Fibroblast of lung (primary cell): ENCODE measurements at regions not wholly inside any gene's neighbourhood (a gene's known extent, or its start where the extent isn't known, plus 50 kb on each side); places are given as distances from the start of the nearest gene placed in this dataset.

ENCODE experiments used
- EZH2 ChIP-seq: IDR thresholded peaks from 2 replicates; pipeline ENCODE4 v1.5.1; 2012; ENCODE audit warnings: low read length, control low read depth, mild to moderate bottlenecking; ENCODE audit errors: missing control alignments
- TF ChIP-seq, protein P1 (sequence below), 2 donors: IDR thresholded peaks in 1 of 2; conservative IDR thresholded peaks in 1 of 2; 1 replicate in 1 of 2; 2 replicates in 1 of 2; pipeline ENCODE4 v1.5.1; 2011 to 2012; ENCODE audit warnings: low read length in 2 of 2, control low read depth in 1 of 2, inconsistent platforms in 1 of 2, low read depth in 1 of 2, mild to moderate bottlenecking in 1 of 2

DNA sequence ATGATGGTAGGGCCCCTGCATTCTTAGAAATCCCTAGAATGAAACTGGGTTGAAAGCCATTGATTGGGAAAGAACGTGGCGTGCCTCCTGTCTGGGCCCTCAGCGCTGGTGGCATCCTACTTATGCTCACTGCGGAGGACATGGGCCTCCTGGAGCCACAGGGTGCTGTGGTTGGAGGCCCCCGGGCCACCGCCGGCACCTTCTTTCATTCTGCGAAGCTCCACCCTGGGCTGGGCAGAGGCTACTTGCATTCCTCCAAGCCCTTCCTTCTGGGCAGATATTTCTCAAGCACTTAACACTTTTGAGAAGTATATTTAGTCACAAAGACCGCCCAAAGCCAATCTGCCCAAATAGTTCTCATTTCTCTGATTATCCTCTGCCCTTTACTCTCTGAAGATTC lies 311.9 kb downstream of the MYCN start:
- TF ChIP-seq, protein P1, sequence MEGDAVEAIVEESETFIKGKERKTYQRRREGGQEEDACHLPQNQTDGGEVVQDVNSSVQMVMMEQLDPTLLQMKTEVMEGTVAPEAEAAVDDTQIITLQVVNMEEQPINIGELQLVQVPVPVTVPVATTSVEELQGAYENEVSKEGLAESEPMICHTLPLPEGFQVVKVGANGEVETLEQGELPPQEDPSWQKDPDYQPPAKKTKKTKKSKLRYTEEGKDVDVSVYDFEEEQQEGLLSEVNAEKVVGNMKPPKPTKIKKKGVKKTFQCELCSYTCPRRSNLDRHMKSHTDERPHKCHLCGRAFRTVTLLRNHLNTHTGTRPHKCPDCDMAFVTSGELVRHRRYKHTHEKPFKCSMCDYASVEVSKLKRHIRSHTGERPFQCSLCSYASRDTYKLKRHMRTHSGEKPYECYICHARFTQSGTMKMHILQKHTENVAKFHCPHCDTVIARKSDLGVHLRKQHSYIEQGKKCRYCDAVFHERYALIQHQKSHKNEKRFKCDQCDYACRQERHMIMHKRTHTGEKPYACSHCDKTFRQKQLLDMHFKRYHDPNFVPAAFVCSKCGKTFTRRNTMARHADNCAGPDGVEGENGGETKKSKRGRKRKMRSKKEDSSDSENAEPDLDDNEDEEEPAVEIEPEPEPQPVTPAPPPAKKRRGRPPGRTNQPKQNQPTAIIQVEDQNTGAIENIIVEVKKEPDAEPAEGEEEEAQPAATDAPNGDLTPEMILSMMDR (conservative IDR thresholded peaks at IDR 0.05 in 1 of 2, IDR thresholded peaks at IDR 0.05 in 1 of 2; ENCODE audit: low read depth in 1 of 2, low read length in 2 of 2) = no peak
- TF ChIP-seq EZH2 = no peak
